Kidney (tissue), 13 donors: ENCODE measurements at regions not wholly inside any gene's neighbourhood (a gene's known extent, or its start where the extent isn't known, plus 50 kb on each side); places are given as distances from the start of the nearest gene placed in this dataset.
"Not testable (repeated sequence)": the region's sequence is repeated elsewhere in the genome, so short reads cannot be mapped to it uniquely, and the experiment has no call there.

Experiments
- DNase-seq, 5 donors: peaks; one replicate each; pipeline ENCODE4 v3.0.0-alpha.2; 2013 to 2020
- FAIRE-seq: peaks from 2 replicates; lab custom pipeline; 2012; peaks lifted over from hg19 to GRCh38; lab: Jason Lieb, UNC
- H3K27ac ChIP-seq, 2 donors: one replicate each; pipeline ENCODE4 v1.7.0; 2013; ENCODE audit warnings: low read depth in 2 of 2, low read length in 2 of 2, inconsistent platforms in 1 of 2
- H3K27me3 ChIP-seq: one replicate; pipeline ENCODE4 v1.7.1; 2013; ENCODE audit warnings: low read length, inconsistent platforms; ENCODE audit not compliant: control insufficient read depth, insufficient read depth
- H3K36me3 ChIP-seq, 3 donors: one replicate each; pipeline versions ENCODE4 v1.7.0 to v1.7.1; 2013; ENCODE audit warnings: low read length in 3 of 3, control low read depth in 1 of 3, inconsistent platforms in 1 of 3; ENCODE audit not compliant: insufficient read depth in 3 of 3, control insufficient read depth in 2 of 3
- H3K4me1 ChIP-seq, 3 donors: one replicate each; pipeline versions ENCODE4 v1.7.0 to v1.7.1; 2013; ENCODE audit warnings: low read length in 3 of 3, inconsistent platforms in 1 of 3, low read depth in 1 of 3; ENCODE audit not compliant: control insufficient read depth in 2 of 3, insufficient read depth in 2 of 3
- H3K4me3 ChIP-seq, 3 donors: one replicate each; pipeline versions ENCODE4 v1.7.0 to v1.8.1; 2013; ENCODE audit warnings: low read length in 3 of 3, control low read depth in 1 of 3, inconsistent platforms in 1 of 3
- H3K9ac ChIP-seq, 3 donors: one replicate each; pipeline versions ENCODE4 v1.7.0 to v1.7.1; 2013; ENCODE audit warnings: low read length in 3 of 3, control low read depth in 1 of 3, inconsistent platforms in 1 of 3
- H3K9me3 ChIP-seq, 3 donors: one replicate each; pipeline versions ENCODE4 v1.7.0 to v1.7.1; 2013; ENCODE audit warnings: low read length in 3 of 3, control low read depth in 1 of 3, inconsistent platforms in 1 of 3; ENCODE audit not compliant: control insufficient read depth in 2 of 3, insufficient read depth in 1 of 3
- CTCF ChIP-seq: IDR thresholded peaks from 3 replicates; pipeline ENCODE4 v1.5.1; 2012; ENCODE audit warnings: mild to moderate bottlenecking, moderate library complexity, borderline replicate concordance; ENCODE audit not compliant: insufficient read depth; ENCODE audit errors: extremely low read depth
- intact Hi-C: fragments of 100-400 bp; cut with DNase I; formaldehyde crosslinking; loops from one replicate; pipeline ENCODE4 v1.11.1; 2022
- donor health status: control.
- donor health status: control.
- donor health status: control.
- donor health status: control.
- donor health status: control.
- donor health status: DM: yes; HTN: yes; CAD: no.
- donor health status: Normal renal cell carcinoma (clear cell type).

GRCh38 chr14:106578481-106578880 lies 1052.1 kb downstream of the TMEM121 start:
- Histone ChIP-seq H3K9me3 (no peaks in the 10 kb centered on the region), H3K9ac (no peak overlapping the region), H3K4me3 (no peak overlapping the region), H3K4me1 (no peaks in the 10 kb centered on the region), H3K27ac (no peak overlapping the region), H3K27me3 (no peaks in the 10 kb centered on the region), H3K36me3 (no peaks in the 10 kb centered on the region)
- DNase-seq (no peak), FAIRE-seq (no peak)
- intact Hi-C loops = no loop called here
- no peak for TF ChIP-seq CTCF

- Histone ChIP-seq H3K4me1 (no peaks in the 10 kb centered on the region), H3K9me3 (no peaks in the 10 kb centered on the region), H3K4me3 (no peak overlapping the region), H3K27me3 (no peaks in the 10 kb centered on the region), H3K27ac (no peak overlapping the region), H3K9ac (no peak overlapping the region), H3K36me3 (no peaks in the 10 kb centered on the region)
- intact Hi-C loops = no loop called here
- no peak for FAIRE-seq
- TF ChIP-seq CTCF = no peak
- DNase-seq = no peak
Measured at GRCh38 chr14:106579084-106579483, 1052.7 kb downstream of the TMEM121 start.

GRCh38 chr14:106585692-106586091 lies 1059.3 kb downstream of the TMEM121 start:
- Histone ChIP-seq H3K4me1 (no peaks in the 10 kb centered on the region), H3K9ac (no peak overlapping the region), H3K4me3 (no peak overlapping the region), H3K9me3 (no peaks in the 10 kb centered on the region), H3K27me3 (no peaks in the 10 kb centered on the region), H3K27ac (no peak overlapping the region), H3K36me3 (no peaks in the 10 kb centered on the region)
- no peak for TF ChIP-seq CTCF
- no peak for DNase-seq
- no peak for FAIRE-seq
- intact Hi-C loops = no loop called here

GRCh38 chr14:106586098-106586704 lies 1059.8 kb downstream of the TMEM121 start:
- Histone ChIP-seq H3K36me3 (no peaks in the 10 kb centered on the region), H3K9me3 (no peaks in the 10 kb centered on the region), H3K27ac (no peak overlapping the region), H3K9ac (no peak overlapping the region), H3K4me1 (no peaks in the 10 kb centered on the region), H3K4me3 (no peak overlapping the region), H3K27me3 (no peaks in the 10 kb centered on the region)
- FAIRE-seq = no peak
- TF ChIP-seq CTCF = no peak
- intact Hi-C loops = no loop called here
- no peak for DNase-seq

- H3K27me3 ChIP-seq, H3K27ac ChIP-seq, H3K4me1 ChIP-seq, DNase-seq, intact Hi-C loops, FAIRE-seq, H3K36me3 ChIP-seq, H3K9ac ChIP-seq, H3K9me3 ChIP-seq, H3K4me3 ChIP-seq: not testable (repeated sequence)
Measured at GRCh38 chr14:106591539-106591938, 1065.2 kb downstream of the TMEM121 start.
